HG02610 (cell line): ENCODE measurements at regions not wholly inside any gene's neighbourhood (a gene's known extent, or its start where the extent isn't known, plus 50 kb on each side); places are given as distances from the start of the nearest gene placed in this dataset.

Experiments
- ATAC-seq: cut with Tn5 transposase; IDR thresholded peaks from one replicate; pipeline ENCODE4 v1.9.1; 2021; ENCODE audit warnings: mild to moderate bottlenecking, moderate library complexity; ENCODE audit not compliant: unreplicated experiment

DNA sequence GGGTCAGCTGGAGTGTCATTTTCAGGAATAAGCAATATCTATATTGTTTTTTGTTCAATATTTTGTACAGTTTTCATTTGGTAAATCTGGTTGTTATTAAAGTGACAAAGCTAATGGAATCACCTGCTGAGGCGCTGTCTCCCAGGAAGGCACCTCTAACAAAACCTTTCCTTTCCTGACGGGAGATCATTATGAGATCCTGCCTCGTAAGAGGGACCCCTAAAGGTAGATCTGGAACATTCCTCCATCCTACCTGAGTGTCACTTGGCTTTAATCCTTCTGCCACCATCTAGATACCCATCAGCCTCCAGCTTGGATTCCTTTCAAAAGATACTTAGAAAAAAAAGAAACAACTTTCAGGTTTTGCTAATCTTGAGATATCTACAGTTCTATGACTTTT is 157.7 kb downstream of the FAT3 start:
- no peak for ATAC-seq

DNA sequence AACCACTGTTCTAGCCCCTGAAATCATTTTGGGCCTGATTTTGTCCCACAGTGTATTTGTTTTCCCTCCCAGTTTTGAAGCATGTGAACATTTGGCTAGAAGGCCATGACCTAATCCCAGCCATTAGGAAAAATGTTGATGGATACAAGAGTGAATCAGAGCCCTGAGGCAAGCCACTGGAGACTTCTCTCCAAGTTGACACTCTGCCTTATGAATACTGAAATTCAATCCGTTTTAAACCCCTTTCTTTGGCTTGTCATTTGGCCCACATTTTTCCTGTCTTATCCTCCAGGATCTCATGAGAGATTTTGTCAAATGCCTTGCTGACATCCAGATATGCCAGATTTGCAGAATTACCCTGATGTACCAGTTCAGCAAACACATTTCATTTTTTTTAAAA is 158.8 kb downstream of the FAT3 start:
- no peak for ATAC-seq

- ATAC-seq: no peak
Observed at GRCh38 chr11:92384358-92384757, 159.7 kb downstream of the FAT3 start.

DNA sequence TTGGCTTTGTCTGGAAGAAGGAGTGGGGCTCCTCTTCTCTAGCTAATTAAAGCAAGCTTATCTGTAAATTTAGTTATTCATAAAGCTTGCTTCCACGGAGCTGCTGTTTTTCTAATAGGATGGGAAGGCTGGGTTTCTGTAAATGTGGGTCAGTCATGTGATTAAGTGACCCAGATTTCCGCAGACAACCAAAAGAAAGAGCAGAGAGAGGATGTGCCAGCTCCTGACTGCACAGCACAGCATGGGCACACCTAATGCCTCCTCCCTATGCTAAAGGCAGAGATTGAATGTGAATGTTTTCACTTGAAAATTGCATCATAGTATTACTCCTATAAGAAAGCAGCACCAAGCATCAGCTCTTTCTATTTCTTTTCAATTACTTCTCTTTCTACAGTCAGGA is 160.2 kb downstream of the FAT3 start:
- no peak for ATAC-seq

GRCh38 chr11:92386577-92386976 is 162.0 kb downstream of the FAT3 start:
- ATAC-seq: no peak

GRCh38 chr11:92387859-92388258 is 163.2 kb downstream of the FAT3 start:
- ATAC-seq: no peak

GRCh38 chr11:92388380-92388779 is 163.8 kb downstream of the FAT3 start:
- ATAC-seq: no peak

- no peak for ATAC-seq
Observed at GRCh38 chr11:92390783-92391182, 166.2 kb downstream of the FAT3 start.

GRCh38 chr11:92391364-92391763 is 166.7 kb downstream of the FAT3 start:
- no peak for ATAC-seq

DNA sequence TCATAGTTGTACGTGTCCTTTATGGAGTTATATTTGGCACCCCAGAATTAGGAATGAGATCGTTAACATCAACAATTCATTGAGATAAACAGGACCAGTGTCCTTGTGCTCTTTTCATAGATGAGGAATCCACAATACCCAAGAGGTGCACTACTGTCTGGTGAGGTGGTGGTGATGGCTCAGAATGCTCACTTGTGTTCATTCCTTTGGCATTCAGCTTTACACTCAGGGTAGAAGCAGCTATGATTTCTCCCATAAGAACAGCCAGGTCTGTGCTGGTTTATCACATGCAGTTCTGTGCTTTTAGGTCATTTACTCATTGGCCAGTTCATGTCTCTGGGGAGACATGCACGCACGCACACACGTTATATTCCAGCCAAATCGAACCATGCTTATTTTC is 167.2 kb downstream of the FAT3 start:
- ATAC-seq: no peak

DNA sequence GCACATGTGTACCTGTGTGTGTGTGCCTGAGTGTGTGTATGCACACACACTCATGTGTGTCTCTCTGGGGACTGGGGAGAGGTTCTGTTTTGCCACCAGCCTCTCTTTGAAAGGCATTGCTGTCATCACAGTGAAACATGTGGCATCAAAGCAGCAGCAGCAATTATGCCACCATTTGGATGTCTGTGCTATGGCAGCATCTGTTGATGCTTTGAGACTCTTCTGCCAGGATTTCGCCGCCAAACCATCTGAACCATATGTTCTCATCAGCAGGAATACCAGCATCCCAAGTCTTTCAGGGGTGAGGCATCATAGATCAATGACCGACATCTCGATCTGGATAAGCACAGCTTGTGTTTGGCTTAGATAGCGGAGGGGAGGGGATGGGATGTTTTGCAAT is 168.6 kb downstream of the FAT3 start:
- no peak for ATAC-seq

GRCh38 chr11:92396133-92396532 is 171.5 kb downstream of the FAT3 start:
- ATAC-seq: no peak

DNA sequence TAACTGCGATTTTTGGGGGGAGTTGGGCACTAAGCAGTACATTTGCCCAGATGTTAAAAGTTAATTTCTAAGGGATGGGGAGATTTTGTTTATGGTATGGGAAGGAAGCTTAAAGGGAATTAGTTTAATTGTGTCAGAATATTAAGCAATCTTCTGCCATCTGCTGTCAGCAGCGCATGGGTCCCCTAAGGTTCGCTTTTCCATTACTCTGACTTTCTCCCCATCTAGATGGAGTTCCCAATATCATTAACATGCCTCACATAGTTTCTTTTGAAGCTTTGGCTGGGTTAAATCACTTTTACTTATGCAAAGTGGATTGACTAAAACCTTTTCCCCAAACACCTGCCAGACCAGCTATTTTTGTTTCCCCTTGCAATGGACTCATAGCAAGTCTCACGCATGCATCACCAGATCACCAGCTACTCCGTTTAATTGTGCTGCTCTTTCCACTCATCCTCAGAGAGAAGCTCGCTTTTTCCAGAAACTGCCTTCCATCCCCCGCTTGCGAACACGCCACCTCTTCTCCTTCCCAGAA is 172.7 kb downstream of the FAT3 start:
- no peak for ATAC-seq

DNA sequence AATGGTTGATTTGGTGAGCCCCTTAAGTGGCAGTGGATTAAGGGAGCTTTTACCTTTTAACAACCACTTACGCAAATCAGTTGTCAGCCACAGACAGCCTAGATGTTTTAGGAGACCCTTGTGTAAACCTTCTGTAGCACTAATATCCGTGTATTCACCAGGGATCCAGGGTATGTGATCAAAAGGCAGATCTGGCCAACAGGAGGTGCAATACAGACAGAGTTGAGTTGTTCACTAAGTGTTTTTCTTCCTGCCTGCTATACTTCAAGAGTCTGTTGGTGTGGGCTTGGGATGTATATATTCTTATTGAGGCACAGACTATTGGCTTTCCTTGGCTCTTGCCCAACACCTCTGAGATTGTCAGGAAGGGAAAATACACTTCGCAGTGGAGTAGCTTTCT is 175.1 kb downstream of the FAT3 start:
- no peak for ATAC-seq

DNA sequence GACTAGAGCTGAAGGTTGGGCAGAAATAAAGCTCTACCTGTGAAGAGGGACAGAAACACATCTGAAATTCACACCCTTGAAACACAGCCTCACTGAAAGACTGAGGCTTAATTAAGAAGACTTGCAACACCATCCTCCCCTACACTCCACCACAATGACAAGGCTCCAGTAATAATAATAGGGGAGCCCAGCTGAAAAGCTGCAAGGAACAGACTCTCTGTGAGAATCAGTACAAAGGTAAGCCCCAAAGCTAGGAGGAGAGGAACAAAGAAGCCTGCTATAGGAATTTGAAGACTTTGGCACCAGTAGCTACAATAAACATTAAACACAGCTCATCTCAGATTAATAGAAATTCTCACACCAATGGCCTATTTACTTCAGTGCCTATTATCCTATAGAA is 176.9 kb downstream of the FAT3 start:
- ATAC-seq: no peak

GRCh38 chr11:92406472-92406871 is 181.9 kb downstream of the FAT3 start:
- ATAC-seq: no peak

- no peak for ATAC-seq
Observed at GRCh38 chr11:92409355-92409754, 184.7 kb downstream of the FAT3 start.

- ATAC-seq: no peak
Observed at GRCh38 chr11:92409956-92410355, 185.3 kb downstream of the FAT3 start.

DNA sequence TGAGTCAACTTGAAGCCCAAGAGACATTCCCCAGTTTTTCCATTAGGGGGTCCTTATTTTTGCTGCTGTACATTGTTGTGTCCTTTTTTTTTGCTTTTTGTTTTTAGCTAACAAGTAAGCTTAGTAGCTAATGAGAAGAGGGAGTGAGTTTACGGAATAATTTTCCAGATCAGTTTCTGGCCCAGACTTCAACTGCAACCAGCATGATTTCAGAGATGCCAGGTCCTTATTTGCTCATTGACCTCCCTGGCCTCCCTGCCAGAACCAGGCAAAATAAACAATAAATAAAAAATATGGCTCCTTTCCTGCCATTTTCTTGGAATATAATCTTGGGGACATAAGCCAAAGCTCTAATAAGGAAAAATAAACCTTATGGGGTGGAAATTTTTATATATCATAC is 185.9 kb downstream of the FAT3 start:
- no peak for ATAC-seq

DNA sequence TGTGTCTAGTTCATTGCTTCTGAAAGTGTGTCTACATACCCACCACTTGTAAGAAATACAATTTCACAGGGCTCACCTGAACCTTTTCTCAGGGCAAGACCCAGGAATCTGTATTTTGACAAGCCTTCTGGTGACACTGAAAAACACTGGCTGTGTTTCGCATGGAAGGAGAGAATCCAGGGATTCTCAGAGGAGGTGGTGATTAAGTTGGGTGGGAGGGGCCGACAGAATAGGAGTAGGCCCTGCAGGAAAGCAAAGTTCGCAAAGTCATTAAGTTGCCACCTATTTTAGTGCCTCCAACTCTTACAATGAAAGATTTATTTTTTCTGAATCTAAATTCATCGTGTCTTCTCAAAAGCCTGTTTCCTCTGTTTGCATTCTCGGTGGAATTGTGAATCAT is 186.8 kb downstream of the FAT3 start:
- ATAC-seq: no peak

GRCh38 chr11:92413757-92414513 is 189.3 kb downstream of the FAT3 start:
- ATAC-seq: peak; percentile 90

DNA sequence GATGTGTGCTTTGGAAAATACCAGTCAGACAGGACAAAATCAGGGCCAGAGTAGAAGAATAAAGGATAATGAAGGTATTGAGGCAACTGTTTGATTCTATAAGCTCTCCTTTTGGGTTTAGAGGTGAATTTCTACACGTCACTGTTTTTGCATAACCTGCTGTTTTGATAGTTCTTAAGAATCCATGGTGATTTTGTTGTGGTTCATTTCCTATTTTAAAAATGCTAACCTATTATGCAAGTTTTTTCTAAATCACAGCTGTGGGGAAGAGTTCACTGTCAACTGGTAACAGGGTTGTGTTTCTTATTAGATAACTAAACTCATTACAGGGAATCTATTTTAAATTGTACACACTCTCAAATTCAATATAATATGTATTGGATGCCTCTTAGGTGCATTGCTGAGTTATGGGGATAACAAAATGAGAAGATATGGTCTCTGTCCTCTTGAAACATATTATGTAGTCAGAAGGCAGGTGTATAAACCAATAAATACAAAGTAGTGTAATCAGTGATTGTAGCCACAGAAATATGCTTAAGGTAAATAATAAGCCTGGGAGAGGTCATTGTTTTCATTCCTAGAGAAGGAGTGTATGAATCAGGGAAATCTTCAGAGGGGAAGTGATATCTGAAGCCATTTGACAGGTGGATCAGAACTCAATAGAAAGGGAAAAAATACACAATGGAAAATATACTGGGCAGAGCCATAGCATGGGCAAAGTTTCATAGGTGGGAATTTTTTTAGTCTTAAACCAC is 192.5 kb downstream of the FAT3 start:
- no peak for ATAC-seq
